SK-N-SH treated with all-trans-retinoic acid at 6 μM for 48 hours (cell line): ENCODE measurements at regions not wholly inside any gene's neighbourhood (a gene's known extent, or its start where the extent isn't known, plus 50 kb on each side); places are given as distances from the start of the nearest gene placed in this dataset.

Experiments used
- ATAC-seq: fragments of 200-7000 bp; cut with Tn5 transposase; 3 replicates; pipeline ENCODE4 v1.9.1; 2020; ENCODE audit warnings: mild to moderate bottlenecking, moderate library complexity
- ARNTL ChIP-seq: fragments of 450-650 bp; formaldehyde crosslinking; IDR thresholded peaks from 2 replicates; pipeline ENCODE4 v1.5.0; 2020; ENCODE audit warnings: low read depth, mild to moderate bottlenecking, moderate library complexity, borderline replicate concordance
- BACH2 ChIP-seq: fragments of 250-450 bp; sonication (Bioruptor Pico); IDR thresholded peaks from 2 replicates; pipeline ENCODE4 v1.9.0; 2021; ENCODE audit warnings: mild to moderate bottlenecking, borderline replicate concordance
- CSDC2 ChIP-seq: fragments of 250-450 bp; sonication (Bioruptor Pico); IDR thresholded peaks from 2 replicates; pipeline ENCODE4 v1.5.0; 2020; ENCODE audit warnings: mild to moderate bottlenecking, moderate library complexity
- ESRRG ChIP-seq: fragments of 250-450 bp; sonication (Bioruptor Pico); IDR thresholded peaks from 2 replicates; pipeline ENCODE4 v1.6.1; 2021; ENCODE audit warnings: mild to moderate bottlenecking
- GLIS3 ChIP-seq: fragments of 250-450 bp; sonication (Bioruptor Pico); IDR thresholded peaks from 2 replicates; pipeline ENCODE4 v1.5.0; 2020; ENCODE audit warnings: mild to moderate bottlenecking, moderate library complexity
- ISL1 ChIP-seq: fragments of 250-450 bp; sonication (Bioruptor Pico); IDR thresholded peaks from 2 replicates; pipeline ENCODE4 v2.1.2; 2022; ENCODE audit warnings: mild to moderate bottlenecking, moderate library complexity
- OSR1 ChIP-seq: fragments of 250-450 bp; sonication (Bioruptor Pico); IDR thresholded peaks from 2 replicates; pipeline ENCODE4 v1.8.0; 2022; ENCODE audit warnings: moderate library complexity, mild to moderate bottlenecking, inconsistent platforms
- PPARA ChIP-seq: fragments of 250-450 bp; sonication (Bioruptor Pico); IDR thresholded peaks from 2 replicates; pipeline ENCODE4 v1.5.0; 2020; ENCODE audit warnings: mild to moderate bottlenecking, borderline replicate concordance
- RARB ChIP-seq: fragments of 250-450 bp; sonication (Bioruptor Pico); IDR thresholded peaks from 2 replicates; pipeline ENCODE4 v1.8.0; 2021; ENCODE audit warnings: mild to moderate bottlenecking, moderate library complexity
- SNAI2 ChIP-seq: fragments of 250-450 bp; sonication (Bioruptor Pico); IDR thresholded peaks from 2 replicates; pipeline ENCODE4 v1.5.0; 2020; ENCODE audit warnings: mild to moderate bottlenecking, moderate library complexity
- TCF4 ChIP-seq: fragments of 250-450 bp; sonication (Bioruptor Pico); IDR thresholded peaks from 2 replicates; pipeline ENCODE4 v1.8.0; 2021; ENCODE audit warnings: mild to moderate bottlenecking, moderate library complexity, borderline replicate concordance
- ZC3H10 ChIP-seq: fragments of 250-450 bp; sonication (Bioruptor Pico); IDR thresholded peaks from 2 replicates; pipeline ENCODE4 v1.5.1; 2021; ENCODE audit warnings: mild to moderate bottlenecking, moderate library complexity
- ZFP3 ChIP-seq: fragments of 250-450 bp; sonication (Bioruptor Pico); IDR thresholded peaks from 2 replicates; pipeline ENCODE4 v1.5.0; 2020; ENCODE audit warnings: mild to moderate bottlenecking, moderate library complexity
- ZFP30 ChIP-seq: fragments of 450-650 bp; formaldehyde crosslinking; IDR thresholded peaks from 2 replicates; pipeline ENCODE4 v1.5.0; 2022; ENCODE audit warnings: mild to moderate bottlenecking, moderate library complexity
- ZNF565 ChIP-seq: fragments of 450-650 bp; formaldehyde crosslinking; conservative IDR thresholded peaks from 2 replicates; pipeline ENCODE4 v1.5.0; 2020; ENCODE audit warnings: low read depth, mild to moderate bottlenecking, moderate library complexity
- ZNF70 ChIP-seq: fragments of 450-650 bp; formaldehyde crosslinking; IDR thresholded peaks from 2 replicates; pipeline ENCODE4 v1.5.0; 2020; ENCODE audit warnings: mild to moderate bottlenecking, moderate library complexity
- ZNF8 ChIP-seq: fragments of 450-650 bp; formaldehyde crosslinking; IDR thresholded peaks from 2 replicates; pipeline ENCODE4 v1.5.0; 2020; ENCODE audit warnings: mild to moderate bottlenecking, moderate library complexity
- TF ChIP-seq, protein P1 (sequence below): fragments of 250-450 bp; sonication (Bioruptor Pico); IDR thresholded peaks from 2 replicates; pipeline ENCODE4 v1.5.0; 2020; ENCODE audit warnings: mild to moderate bottlenecking, moderate library complexity
- TF ChIP-seq, protein P2 (sequence below): fragments of 250-450 bp; sonication (Bioruptor Pico); IDR thresholded peaks from 2 replicates; pipeline ENCODE4 v1.5.1; 2021; ENCODE audit warnings: mild to moderate bottlenecking, moderate library complexity
- TF ChIP-seq, protein P3 (sequence below): fragments of 250-450 bp; sonication (Bioruptor Pico); IDR thresholded peaks from 2 replicates; pipeline ENCODE4 v1.8.0; 2021; ENCODE audit warnings: low read depth, mild to moderate bottlenecking, moderate library complexity, borderline replicate concordance
- TF ChIP-seq, protein P4 (sequence below): fragments of 250-450 bp; sonication (Bioruptor Pico); IDR thresholded peaks from 2 replicates; pipeline ENCODE4 v1.8.0; 2020; ENCODE audit warnings: mild to moderate bottlenecking, moderate library complexity, borderline replicate concordance

DNA sequence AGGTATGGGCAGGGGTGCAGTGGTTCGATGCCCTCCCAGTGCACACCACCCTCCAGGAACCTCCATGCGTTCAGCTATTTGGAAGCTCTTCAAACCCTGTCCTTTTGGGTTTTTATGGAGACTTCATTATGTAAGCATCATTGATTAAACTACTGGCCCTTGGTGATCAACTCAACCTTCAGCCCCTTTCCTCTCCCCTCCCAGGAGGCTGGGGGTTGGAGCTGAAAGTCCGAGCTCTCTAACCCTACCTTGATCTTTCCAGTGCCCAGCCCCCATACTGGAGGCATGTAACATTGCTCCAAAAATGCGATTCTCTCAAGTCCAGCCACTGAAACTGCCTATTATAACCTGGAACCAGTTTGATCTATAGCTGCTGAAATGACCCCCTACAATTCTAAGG, 188.1 kb downstream of the IPO8 start:
- no peak for ATAC-seq
- no peak for TF ChIP-seq ZNF565 (CRISPR knock-in tag)

DNA sequence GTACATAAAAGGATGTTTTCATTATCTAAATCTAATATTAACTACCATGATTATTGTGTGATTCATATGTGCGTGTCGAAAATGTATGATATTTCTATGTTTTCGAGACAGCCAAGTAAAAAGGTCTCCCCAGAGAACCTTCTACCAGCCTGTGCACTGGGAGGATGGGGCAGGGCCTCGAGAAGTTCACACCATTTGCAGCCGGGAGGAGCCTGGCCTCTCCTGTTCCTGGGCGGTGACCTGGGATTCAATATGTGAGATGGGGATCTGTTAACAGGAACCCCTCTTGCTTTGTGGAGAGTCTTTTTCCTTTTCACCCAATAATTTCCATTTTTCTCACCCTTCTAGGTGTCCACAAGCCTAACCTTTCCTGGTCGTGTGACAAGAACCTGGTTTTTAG, 189.3 kb downstream of the IPO8 start:
- no peak for TF ChIP-seq ZFP3
- no peak for TF ChIP-seq BACH2 (CRISPR knock-in tag)
- TF ChIP-seq ZNF70 (CRISPR knock-in tag): no peak
- TF ChIP-seq, protein P1, sequence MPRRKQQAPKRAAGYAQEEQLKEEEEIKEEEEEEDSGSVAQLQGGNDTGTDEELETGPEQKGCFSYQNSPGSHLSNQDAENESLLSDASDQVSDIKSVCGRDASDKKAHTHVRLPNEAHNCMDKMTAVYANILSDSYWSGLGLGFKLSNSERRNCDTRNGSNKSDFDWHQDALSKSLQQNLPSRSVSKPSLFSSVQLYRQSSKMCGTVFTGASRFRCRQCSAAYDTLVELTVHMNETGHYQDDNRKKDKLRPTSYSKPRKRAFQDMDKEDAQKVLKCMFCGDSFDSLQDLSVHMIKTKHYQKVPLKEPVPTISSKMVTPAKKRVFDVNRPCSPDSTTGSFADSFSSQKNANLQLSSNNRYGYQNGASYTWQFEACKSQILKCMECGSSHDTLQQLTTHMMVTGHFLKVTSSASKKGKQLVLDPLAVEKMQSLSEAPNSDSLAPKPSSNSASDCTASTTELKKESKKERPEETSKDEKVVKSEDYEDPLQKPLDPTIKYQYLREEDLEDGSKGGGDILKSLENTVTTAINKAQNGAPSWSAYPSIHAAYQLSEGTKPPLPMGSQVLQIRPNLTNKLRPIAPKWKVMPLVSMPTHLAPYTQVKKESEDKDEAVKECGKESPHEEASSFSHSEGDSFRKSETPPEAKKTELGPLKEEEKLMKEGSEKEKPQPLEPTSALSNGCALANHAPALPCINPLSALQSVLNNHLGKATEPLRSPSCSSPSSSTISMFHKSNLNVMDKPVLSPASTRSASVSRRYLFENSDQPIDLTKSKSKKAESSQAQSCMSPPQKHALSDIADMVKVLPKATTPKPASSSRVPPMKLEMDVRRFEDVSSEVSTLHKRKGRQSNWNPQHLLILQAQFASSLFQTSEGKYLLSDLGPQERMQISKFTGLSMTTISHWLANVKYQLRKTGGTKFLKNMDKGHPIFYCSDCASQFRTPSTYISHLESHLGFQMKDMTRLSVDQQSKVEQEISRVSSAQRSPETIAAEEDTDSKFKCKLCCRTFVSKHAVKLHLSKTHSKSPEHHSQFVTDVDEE (CRISPR knock-in tag): no peak
- no peak for TF ChIP-seq ARNTL (CRISPR knock-in tag)
- TF ChIP-seq PPARA: no peak
- TF ChIP-seq, protein P2, sequence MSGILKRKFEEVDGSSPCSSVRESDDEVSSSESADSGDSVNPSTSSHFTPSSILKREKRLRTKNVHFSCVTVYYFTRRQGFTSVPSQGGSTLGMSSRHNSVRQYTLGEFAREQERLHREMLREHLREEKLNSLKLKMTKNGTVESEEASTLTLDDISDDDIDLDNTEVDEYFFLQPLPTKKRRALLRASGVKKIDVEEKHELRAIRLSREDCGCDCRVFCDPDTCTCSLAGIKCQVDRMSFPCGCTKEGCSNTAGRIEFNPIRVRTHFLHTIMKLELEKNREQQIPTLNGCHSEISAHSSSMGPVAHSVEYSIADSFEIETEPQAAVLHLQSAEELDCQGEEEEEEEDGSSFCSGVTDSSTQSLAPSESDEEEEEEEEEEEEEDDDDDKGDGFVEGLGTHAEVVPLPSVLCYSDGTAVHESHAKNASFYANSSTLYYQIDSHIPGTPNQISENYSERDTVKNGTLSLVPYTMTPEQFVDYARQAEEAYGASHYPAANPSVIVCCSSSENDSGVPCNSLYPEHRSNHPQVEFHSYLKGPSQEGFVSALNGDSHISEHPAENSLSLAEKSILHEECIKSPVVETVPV (CRISPR knock-in tag): no peak
- TF ChIP-seq, all 23 proteins: peak for 0
- ATAC-seq: no peak

DNA sequence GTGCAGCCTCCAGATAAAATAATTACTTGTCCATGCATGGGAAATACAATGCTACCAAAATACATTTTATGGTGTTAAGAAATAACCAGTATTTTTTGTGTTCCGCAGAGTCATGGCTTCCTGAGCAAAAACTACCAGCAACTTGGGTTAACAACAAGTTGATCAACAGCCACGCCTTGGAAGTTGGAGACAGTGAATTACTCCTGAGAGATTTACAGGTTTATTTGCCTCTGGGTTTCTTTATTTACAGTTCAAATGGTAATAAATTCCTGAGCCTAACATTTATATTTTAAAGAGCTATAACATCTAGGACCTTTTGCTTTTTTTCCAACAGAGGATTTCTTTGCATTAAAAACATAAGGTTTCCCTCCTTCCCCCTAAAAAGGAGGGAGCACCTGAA, 194.0 kb downstream of the IPO8 start:
- TF ChIP-seq GLIS3: no peak
- no peak for TF ChIP-seq PPARA
- no peak for TF ChIP-seq BACH2 (CRISPR knock-in tag)
- ATAC-seq: no peak

DNA sequence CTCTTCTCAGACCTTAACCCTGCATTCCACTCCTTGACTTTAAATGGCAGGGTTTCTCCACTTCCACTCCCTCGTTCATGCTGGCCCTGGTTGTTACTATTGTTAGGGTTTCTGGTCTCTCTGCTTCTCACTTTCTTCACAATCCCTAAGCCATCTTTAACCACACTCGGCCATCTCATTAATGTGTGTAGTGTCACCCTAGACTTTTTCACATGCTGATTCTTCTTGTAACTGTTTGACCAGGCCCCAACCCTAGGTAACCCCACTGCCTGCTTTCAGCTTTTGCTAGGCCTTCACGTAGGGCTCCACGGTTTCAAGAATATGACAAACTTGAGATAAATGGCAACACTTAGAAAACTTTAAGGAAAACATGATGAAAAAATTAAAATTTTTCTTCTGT, 195.1 kb downstream of the IPO8 start:
- no peak for TF ChIP-seq ISL1
- TF ChIP-seq TCF4 (CRISPR knock-in tag): no peak
- no peak for TF ChIP-seq ZFP30 (CRISPR knock-in tag)
- TF ChIP-seq, all 23 proteins: peak for 0
- no peak for ATAC-seq

DNA sequence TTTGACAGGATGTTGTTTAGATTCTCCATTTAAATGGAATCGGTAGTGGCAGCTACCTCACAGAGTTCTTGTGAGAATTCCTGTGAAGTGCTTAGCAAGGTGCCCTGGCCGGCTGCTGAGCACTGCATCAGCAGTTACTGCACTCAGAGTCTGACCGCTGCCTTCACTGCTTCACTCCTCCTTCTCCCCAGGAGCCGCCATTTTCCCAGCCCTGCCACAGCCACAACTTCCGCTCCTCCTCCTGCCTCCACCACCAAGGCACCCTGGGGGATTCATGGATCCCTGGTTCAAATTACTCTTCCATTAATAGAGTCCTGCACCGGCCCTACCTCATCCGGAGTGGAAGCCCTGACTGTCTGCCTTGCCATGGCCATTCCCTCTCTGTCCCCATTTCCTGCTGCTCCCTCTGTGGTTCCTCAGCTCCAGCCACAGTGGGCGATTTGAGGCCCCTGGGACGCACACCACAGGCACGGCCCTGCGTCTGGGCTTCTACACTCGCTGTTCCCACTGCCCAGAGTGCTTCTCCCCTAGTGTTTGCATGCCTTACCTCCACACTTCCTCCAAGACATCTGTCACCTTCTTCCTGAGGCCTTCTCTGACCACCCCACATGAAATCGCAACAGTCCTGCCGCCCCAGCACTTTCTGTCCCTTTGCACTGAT, 210.3 kb downstream of the IPO8 start:
- no peak for ATAC-seq
- TF ChIP-seq, protein P3, sequence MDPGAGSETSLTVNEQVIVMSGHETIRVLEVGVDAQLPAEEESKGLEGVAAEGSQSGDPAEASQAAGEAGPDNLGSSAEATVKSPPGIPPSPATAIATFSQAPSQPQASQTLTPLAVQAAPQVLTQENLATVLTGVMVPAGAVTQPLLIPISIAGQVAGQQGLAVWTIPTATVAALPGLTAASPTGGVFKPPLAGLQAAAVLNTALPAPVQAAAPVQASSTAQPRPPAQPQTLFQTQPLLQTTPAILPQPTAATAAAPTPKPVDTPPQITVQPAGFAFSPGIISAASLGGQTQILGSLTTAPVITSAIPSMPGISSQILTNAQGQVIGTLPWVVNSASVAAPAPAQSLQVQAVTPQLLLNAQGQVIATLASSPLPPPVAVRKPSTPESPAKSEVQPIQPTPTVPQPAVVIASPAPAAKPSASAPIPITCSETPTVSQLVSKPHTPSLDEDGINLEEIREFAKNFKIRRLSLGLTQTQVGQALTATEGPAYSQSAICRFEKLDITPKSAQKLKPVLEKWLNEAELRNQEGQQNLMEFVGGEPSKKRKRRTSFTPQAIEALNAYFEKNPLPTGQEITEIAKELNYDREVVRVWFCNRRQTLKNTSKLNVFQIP (CRISPR knock-in tag): no peak
- TF ChIP-seq CSDC2 (CRISPR knock-in tag): no peak
- TF ChIP-seq, protein P2 (CRISPR knock-in tag): no peak
- TF ChIP-seq ARNTL (CRISPR knock-in tag): no peak
- no peak for TF ChIP-seq ISL1
- TF ChIP-seq OSR1 (CRISPR knock-in tag): no peak
- TF ChIP-seq BACH2 (CRISPR knock-in tag): no peak
- no peak for TF ChIP-seq SNAI2 (CRISPR knock-in tag)
- TF ChIP-seq TCF4 (CRISPR knock-in tag): no peak
- no peak for TF ChIP-seq ZNF8 (CRISPR knock-in tag)

DNA sequence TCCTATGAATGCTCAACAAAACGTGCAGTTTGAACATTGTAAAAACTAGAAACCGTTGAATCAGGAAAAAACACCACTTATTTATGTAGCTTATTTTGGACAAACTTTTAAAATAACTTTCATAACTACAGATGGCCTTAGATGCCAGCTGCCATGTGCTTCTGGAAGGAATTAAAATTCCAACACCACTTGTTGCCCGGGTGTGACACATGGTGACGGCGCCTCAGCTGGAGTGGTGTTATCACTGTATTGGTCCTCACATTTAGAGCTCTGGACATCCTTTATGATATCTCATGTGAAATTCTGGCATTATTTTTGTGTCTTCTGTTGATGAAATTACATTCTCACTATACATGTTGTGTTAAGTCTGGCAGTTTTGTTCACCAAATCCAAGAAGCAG, 211.0 kb downstream of the IPO8 start:
- ATAC-seq: no peak
- TF ChIP-seq ESRRG (CRISPR knock-in tag) (no peak), CSDC2 (CRISPR knock-in tag) (no peak), ZC3H10 (CRISPR knock-in tag) (no peak), RARB (CRISPR knock-in tag) (no peak), ZFP30 (CRISPR knock-in tag) (no peak), ZNF70 (CRISPR knock-in tag) (no peak), TCF4 (CRISPR knock-in tag) (no peak), ISL1 (no peak), PPARA (no peak), ARNTL (CRISPR knock-in tag) (no peak), BACH2 (CRISPR knock-in tag) (no peak), ZNF565 (CRISPR knock-in tag) (no peak), OSR1 (CRISPR knock-in tag) (no peak), GLIS3 (no peak)
- TF ChIP-seq, protein P4, sequence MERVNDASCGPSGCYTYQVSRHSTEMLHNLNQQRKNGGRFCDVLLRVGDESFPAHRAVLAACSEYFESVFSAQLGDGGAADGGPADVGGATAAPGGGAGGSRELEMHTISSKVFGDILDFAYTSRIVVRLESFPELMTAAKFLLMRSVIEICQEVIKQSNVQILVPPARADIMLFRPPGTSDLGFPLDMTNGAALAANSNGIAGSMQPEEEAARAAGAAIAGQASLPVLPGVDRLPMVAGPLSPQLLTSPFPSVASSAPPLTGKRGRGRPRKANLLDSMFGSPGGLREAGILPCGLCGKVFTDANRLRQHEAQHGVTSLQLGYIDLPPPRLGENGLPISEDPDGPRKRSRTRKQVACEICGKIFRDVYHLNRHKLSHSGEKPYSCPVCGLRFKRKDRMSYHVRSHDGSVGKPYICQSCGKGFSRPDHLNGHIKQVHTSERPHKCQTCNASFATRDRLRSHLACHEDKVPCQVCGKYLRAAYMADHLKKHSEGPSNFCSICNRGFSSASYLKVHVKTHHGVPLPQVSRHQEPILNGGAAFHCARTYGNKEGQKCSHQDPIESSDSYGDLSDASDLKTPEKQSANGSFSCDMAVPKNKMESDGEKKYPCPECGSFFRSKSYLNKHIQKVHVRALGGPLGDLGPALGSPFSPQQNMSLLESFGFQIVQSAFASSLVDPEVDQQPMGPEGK (CRISPR knock-in tag): no peak
